Endometrial microvascular endothelial cells (primary cell): ENCODE measurements at regions not wholly inside any gene's neighbourhood (a gene's known extent, or its start where the extent isn't known, plus 50 kb on each side); places are given as distances from the start of the nearest gene placed in this dataset.

Experiments
- in situ Hi-C: cut with HindIII; loops from 2 replicates; pipeline ENCODE4 v1.10.0; 2017; ENCODE audit warnings: low sequenced_read_pairs, low pct_unique_long_range_greater_than_20kb; ENCODE audit errors: inconsistent ontology term

DNA sequence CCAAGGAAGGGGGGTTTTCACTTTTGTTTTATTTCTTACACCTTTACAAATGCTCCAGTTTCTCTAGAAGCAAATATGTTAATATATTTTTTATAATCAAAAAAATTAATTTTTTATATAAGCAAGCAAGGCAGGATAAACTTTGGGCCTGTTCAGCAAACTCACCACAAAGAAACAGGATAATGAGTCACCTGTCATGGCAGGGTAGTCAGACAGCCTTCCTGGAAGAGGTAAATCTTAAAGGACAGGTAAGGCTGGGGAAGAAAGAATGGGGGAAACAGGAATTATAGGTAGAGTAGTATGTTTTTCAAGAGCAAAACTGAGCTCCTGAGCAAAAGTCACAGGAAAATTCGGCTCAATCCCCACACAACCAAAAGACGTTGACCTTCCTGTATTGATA is 186.3 kb upstream of the SOX9 start:
- in situ Hi-C loops = no loop called here

DNA sequence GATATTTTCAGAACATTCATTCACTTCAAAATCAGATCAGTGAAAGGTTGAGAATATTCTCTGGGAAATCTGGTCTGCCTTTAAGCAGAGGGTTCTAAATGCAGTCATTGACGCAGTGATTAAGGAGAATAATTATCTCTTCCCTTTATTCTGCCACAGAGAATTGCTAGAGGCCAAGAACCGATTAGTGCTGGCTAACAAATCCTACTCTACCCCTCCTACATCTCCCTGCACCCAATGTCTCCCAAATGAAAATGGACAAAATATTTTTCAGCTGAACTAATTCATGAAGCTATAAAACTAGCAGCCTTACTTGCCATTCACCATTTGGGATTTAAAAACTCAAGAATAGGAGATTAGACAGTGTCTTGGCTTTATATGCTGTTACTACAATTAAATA is 185.5 kb upstream of the SOX9 start:
- in situ Hi-C loops = no loop called here

DNA sequence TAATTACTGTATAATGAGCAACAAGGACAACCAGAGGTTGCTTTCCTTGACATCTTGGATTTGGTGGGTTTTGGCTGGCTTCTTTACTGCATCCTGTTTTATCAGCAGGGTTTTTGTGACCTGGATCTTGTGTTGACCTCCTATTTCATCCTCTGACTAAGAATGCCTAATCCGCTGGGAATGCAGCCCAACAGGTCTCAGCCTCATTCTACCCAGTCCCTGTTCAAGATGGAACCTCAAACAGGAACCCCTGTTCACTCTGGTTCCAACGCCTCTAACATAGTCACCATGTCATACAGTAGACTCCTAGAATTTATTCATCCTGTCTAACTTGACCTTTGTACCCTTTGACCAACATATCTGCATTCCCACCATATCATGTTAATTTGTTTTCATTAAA is 183.8 kb upstream of the SOX9 start:
- in situ Hi-C loops = no loop called here

DNA sequence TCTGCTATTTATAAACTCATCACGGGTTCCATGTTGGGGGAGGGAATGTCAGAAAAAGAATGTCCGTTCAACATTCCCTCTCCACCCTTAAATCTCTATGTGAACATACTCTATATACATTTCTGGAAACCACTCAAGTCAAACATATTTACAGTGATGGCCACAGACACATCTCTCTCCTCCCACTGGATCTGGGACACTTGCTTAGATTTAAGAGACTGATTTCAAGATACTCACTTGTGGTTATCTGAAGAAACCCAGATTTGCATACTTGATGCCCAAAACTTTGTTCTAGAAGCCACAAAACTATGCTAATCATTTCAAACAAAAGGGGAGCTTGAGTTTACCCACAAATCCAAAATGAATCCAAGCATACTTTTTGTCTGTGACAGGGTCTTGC is 182.9 kb upstream of the SOX9 start:
- in situ Hi-C loops = no loop called here

DNA sequence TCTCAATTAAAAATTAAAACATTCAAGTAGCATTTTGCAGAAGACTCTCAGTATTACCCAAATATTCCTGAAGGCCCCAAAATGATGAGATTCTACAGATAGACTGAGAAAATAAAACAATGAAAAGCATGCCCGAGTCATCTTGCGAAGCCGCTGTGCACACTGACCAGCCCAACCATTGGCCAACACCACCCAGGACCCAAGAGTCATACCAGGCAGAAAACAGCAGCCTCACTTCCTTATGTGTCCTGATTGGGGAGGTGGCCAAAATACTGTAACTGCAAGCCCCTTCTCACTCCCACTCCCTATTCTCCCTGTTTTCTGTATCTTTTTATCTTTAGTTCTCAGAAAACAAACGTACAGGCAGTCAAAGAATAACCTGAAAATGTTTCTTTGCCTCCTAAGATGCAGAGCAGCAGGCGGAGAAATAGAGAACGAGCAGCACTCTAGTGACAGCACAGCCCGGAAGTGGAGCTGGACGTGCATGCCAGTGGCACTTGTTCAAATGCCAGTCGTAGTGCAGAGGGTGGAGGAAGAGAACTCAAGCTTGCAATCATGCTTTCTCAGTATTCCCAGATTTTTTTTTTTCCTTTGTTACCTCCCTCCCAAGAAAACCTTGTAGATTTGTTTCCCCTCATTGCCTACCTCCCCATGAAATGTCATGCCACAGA is 182.3 kb upstream of the SOX9 start:
- in situ Hi-C loops = no loop called here

DNA sequence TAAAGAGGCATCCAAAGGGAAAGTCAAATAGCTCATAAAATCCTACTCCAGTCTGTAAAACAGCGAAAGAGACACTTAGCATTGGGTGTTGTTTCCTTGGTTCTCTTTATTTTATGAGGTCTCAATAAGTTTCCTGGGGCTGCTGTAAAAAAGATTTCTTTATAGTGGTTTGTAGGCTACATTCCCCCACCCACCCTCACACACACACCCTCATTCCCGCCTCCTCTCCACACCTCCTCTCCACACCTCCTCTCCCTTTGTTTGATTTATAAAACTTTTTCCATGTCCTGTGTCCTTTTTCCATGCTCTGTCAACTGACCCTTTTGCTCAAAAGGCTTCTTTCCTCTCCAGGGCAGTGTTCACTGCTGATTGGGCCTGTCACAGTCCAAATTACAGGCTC is 178.9 kb upstream of the SOX9 start:
- in situ Hi-C loops = no loop called here

DNA sequence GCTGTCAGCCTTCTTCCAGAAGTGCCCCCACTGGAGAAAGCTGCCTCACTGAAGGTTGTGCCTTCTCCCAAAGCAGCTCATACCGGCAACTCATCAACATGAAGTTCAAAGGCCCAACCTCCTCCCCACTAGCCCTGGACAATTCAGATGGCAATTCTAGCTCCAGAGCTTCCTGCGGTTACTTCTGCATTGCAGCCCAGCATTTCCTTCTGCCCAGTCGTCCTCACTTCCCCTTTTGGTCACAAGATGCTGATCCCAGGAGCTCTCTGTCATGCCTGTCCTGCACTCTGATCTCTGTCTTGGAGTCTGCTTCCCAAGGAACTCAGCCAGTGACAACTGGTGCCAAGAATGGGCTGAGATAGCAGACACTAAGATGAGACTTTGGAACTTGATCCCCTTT is 178.2 kb upstream of the SOX9 start:
- in situ Hi-C loops = no loop called here

DNA sequence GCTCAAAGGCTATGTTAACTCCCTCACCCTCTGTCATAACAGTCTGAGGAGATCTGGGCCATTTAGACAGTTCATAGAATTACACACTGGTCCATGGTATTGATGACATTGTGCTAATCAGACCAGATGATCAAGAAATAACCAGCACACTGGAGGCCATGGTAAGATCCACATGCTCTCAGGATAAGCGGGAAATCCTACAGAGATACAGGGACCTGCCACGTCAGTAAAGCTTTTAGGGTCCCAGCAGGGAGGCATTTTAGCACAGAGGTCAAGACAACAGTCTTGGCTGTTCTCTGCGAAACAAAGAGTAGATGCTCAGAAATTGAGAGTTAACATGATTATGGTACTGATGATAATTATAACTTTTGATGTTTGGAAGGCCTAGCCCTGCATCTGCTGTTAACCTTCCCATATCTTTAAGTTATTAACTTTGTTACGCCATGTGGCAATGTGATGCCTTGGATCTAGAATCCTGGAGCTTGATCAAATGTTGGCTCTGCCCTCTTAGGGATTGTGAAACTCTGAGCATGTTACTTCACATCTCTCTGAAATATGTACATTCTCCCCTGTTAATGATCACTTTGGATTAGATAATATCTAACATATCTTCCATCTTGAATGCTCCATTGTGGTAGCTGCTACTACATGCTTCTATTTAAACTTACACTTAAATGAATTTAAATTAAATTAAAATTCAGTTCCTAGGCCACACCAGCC is 172.0 kb upstream of the SOX9 start:
- in situ Hi-C loops = no loop called here

DNA sequence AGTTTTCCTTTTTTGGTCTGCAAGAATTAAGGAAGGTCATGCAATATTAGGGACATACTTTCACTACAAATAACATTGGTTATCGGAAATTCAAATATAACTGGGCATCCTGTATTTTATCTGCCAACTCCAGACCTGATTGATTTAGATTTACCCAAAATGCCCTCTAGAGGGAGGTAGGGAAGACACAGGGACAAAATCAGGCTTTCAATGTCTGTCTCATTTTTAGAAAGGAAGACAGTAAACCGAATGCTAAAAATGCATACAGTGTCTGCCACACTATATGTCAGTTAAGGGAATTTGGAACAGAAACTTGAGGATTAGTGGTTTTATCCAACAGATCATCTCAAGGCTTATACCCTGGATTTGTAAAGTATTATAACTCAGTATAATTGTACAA is 161.7 kb upstream of the SOX9 start:
- in situ Hi-C loops = no loop called here

DNA sequence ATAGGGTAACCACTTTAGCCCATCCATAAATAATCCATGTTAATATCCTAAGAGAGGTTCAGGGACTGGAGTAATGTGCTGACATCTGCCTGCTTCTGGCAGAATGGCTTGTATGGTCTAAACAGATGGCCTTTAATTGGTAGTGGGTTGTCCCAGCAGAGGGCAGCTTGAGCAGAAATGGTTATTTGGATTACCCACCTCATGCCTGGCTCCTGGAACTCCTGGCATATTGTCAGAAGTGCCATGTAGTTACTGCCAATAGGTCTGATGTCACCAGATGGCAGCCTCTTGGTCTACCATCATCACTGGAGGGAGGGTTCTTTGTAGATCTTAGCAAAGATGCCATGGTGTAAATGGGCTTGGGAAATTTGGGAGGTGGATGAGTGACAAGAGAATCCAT is 157.5 kb upstream of the SOX9 start:
- in situ Hi-C loops = no loop called here

DNA sequence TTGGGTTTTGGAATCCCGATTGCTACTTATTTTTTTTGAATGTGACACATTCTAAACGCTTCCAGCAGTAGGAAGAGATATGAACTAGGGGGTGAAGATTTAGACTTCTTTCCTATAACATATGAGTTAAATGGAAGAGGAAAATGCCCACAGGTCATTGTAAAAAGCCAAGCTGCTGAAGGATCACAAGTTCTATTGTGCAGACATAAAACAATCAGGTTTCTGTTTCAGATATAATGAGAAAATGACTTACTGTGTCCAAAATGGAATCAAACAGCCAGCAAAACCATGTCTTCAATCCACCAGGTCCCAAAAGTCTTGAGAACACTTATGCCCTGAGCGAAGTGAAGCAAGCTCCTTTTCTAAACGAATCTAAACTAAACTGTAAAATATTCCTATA is 157.0 kb upstream of the SOX9 start:
- in situ Hi-C loops = no loop called here

DNA sequence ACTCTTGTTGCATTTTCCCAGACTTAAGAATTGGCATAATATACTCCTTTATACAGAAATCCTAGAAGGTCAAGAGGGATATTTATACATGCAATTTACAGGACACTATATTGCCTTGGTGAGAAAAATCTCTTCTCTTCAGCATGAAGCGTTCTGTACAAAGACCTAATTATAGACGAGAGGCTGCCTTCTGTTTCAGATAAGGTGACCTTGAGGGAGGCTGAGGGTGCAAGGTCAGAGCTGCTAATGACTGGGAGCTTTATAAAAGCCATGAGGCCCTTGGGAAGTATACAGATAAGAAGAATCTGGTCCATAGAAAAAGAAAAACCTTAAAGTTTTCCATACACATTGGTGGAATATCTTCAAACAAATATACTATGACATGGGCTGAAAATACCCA is 156.3 kb upstream of the SOX9 start:
- in situ Hi-C loops = no loop called here

DNA sequence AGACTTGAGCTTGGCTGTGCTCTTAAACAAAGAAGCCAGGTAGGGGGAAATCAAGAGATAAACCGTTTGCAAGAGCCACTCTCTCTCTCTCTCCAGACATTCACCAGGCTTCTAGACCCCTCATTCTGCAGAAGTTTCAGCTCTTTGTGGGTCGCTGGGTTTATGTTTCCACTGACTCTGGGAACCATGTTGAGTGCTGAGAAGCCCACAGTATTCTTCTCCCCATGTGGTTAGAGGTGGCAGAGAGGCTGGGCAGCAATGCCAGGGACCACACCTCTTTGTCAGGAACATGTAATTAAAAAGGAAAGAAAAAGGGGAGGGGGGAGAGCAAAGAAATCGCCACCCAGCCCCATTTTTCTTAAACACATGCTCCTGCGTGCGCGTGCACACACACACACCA is 154.8 kb upstream of the SOX9 start:
- in situ Hi-C loops = no loop called here

DNA sequence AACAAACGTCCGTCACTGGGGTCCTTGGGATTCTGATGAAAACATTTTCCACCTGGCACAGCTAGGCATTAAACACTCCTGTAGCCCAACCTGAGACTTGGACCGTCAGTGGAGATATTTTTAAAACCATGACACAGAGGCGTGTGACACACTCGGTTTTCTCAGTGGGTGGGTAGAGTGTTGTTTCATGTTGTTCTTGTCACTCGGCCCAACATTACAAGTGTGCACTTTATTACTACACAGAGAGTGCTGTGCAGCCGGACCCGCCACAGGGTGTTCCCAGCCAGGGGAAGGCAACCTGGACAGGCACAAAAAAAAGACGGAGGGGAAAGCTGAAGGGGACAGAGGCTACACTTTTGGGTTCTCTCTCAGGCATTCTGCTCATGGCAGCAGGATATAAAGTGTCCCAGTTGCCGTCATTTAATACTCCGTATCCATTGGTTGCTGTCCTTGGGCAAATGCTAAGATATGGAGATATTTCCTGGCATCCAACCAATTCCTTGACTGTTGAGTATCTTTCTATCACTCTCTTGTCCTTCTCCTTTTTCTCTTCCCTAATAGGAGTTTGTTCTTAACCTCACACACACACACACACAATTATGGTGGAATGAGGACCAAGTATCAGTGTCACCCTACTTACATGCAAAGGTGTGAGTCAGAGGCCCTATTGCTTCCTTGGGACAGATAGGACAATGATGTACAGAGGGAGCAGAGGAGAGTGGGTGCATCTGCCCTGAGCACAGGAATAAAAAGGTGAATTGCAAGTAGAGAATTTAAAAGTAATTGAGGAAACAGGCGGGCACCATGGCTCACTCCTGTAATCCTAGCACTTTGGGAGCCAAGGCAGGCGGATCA is 154.1 kb upstream of the SOX9 start:
- in situ Hi-C loops = no loop called here

DNA sequence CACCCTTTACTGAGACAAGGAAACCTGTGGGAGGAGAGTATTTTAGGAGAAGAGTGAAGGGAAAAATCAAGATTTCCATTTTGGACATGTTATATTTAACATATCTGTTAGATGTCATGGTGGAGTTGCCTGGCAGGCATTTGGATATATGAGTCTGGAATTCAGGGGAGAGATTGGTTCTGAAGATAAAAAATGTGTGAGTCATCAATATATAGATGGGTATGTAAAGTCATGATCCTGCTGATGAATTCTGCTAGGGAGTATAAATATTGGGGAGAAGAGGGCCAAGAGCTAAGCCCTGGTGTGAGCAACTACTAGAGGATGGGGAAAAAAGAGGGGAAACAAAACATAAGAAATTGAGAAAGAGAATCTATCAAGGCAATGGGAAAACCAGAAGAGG is 151.3 kb upstream of the SOX9 start:
- in situ Hi-C loops = no loop called here

DNA sequence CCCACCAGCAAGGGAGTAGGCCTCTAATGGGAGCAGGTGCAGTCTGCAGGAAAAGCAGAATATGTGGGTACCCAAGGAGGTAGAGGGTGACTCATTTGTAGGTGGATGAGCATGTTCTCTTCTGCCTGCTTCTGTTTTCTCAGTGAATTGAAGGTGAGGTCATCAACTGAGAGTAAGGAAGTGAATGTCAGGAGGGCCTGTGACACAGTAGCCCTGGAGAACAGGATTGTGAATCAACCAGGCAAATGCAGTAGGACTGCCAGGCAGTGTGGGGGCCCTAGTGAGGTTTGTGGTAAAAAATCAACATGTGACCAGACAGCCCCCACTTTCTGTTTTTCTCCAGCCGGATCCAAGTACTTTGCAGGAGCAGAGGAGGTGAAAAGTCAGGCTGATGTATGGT is 150.5 kb upstream of the SOX9 start:
- in situ Hi-C loops = no loop called here

DNA sequence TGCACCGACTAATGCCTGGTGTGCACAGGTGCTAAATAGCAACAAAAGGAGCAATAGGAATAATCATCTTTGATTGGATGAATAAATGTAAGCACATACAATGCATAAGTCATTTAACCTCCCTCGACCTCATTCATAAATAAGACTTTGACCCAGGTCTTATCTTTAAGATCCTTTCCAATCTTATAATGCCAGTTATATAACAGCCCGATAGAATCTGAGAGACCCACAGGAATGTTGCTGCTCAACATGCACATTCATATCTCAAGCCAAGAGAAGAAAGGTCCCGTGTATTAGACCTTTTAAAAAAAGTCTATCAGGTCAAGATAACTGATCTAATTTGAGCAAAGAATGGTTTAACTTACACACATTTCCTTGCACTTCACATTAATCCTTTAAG is 146.8 kb upstream of the SOX9 start:
- in situ Hi-C loops = no loop called here

DNA sequence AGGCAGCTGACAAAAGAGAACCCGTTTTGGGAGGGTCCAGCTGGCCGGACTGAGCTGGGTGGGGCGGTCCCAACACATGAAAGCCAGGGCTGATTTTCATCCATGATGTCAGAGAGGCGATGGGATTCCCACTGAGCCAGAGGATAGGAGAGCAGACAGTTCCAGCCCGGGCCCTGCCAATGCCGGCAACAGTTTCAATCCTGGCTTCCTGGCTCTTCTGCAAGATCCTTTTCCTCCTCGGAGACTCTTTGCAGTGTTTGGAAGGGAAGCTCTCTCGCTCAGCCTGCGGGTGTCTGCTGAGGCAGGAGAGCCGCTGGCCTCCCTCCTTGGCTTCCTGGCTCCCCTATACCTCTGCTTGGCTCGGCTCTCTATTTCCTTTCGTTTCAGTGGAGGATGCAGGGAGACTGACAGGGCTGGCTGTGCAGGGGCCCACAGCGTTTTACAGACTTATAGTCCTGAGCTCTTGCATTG is 145.5 kb upstream of the SOX9 start:
- in situ Hi-C loops = no loop called here

DNA sequence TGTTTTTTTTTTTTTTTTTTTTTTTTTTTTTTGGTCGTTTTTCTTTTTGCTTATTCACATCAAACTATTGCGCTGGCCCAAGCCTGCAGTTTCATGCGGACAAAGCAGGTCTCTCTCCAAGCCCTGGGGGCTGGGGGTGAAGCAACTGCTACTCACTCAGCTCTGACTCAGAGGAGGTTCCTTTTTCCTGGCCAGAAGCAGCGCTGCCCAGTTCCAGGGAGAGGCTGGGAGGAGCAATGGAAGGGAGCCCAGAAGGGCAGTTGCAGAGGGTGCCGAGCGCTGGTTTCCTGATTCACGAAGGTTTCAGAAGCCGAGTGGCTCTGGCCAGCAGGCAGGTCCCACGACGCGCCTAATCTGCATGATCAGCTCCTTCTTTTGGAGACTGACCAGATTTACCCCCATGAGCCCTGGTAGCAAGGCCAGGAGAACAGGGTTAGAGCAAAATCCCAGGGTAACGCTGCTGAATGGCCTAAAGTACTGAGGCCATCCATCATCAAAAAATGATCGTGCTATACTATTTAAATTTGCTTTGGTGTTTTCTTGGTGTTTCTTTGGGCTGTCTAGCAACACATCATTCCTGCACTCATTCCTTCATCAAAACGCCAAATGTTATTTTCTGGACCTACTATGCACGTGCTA is 144.7 kb upstream of the SOX9 start:
- in situ Hi-C loops = no loop called here

DNA sequence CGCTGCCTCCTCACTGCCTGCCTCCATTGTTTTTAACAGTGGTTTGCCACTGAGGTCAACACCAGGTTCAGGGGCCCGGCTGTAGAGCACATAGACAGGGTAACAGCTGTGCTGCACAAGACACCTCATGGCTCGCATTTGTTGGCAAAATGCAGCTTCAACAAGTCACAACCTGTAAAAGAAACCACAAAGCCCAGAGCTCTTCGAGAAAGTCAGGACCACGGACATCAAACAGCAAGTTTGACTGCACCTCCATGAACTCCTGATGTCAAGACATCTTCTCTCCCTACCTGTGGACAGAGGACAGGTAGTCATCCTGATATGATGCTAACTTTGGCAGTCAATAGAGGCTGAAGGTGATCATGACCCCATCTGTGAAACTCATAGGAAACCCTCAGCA is 142.4 kb upstream of the SOX9 start:
- in situ Hi-C loops = no loop called here
